Epithelial cell of esophagus (primary cell): ENCODE measurements at regions not wholly inside any gene's neighbourhood (a gene's known extent, or its start where the extent isn't known, plus 50 kb on each side); places are given as distances from the start of the nearest gene placed in this dataset.
"Not testable (repeated sequence)": the region's sequence is repeated elsewhere in the genome, so short reads cannot be mapped to it uniquely, and the experiment has no call there.

Experiments
- DNase-seq: peaks from one replicate; pipeline ENCODE4 v3.0.0; 2010; ENCODE audit warnings: low read depth
- H3K4me3 ChIP-seq: 2 replicates; pipeline ENCODE4 v1.5.1; 2011; ENCODE audit warnings: mild to moderate bottlenecking, low read length, control low read depth
- TF ChIP-seq, protein P1 (sequence below): IDR thresholded peaks from 2 replicates; pipeline ENCODE4 v1.5.1; 2011; ENCODE audit warnings: low read depth, mild to moderate bottlenecking, low read length, control low read depth, inconsistent platforms; ENCODE audit not compliant: insufficient read depth; ENCODE audit errors: missing control alignments

DNA sequence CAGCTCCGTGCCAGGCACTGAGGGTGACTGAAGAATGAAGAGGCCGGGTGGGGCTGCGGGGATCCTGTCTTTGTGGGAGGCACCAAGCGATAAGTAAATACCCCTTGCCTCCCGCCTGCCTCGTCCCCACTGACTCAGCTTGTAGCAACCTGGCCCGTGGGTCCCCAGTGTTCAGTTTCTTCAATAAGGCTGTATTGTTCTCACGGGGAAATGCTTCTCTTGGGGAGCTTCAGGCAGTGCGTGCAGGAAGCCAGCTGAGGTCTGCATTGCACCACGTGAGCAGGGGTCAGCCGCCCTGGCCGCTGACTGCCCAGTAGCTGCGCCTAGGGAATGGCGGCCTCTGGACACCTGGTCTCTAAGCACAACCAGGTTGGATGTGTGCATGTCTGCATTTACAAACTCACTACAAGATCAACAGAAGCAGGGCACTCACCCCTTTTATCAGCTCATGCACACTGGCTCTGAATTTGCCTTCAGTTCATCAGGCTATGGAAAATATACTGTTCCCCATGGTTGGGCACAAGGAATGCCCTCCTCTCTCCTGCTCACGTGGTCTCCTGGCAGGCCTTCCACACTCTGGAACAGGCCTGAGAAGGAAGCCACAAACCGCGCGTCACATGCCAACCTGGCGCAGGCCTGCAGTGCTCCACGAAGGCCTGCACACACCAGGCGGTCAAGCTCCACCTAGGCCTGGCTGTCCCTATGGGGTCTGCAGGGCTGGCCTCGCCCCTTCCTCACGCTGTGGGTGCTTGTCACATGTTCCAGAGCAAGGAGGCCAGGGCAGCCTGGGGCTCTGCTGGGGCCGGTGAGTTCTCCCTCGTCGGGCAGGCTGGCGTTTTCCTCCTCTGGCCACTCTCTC, 135.7 kb upstream of the RNF32 start:
- TF ChIP-seq, protein P1, sequence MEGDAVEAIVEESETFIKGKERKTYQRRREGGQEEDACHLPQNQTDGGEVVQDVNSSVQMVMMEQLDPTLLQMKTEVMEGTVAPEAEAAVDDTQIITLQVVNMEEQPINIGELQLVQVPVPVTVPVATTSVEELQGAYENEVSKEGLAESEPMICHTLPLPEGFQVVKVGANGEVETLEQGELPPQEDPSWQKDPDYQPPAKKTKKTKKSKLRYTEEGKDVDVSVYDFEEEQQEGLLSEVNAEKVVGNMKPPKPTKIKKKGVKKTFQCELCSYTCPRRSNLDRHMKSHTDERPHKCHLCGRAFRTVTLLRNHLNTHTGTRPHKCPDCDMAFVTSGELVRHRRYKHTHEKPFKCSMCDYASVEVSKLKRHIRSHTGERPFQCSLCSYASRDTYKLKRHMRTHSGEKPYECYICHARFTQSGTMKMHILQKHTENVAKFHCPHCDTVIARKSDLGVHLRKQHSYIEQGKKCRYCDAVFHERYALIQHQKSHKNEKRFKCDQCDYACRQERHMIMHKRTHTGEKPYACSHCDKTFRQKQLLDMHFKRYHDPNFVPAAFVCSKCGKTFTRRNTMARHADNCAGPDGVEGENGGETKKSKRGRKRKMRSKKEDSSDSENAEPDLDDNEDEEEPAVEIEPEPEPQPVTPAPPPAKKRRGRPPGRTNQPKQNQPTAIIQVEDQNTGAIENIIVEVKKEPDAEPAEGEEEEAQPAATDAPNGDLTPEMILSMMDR, result no peak
- no peak overlapping the region for H3K4me3 ChIP-seq
- no peak for DNase-seq

DNA sequence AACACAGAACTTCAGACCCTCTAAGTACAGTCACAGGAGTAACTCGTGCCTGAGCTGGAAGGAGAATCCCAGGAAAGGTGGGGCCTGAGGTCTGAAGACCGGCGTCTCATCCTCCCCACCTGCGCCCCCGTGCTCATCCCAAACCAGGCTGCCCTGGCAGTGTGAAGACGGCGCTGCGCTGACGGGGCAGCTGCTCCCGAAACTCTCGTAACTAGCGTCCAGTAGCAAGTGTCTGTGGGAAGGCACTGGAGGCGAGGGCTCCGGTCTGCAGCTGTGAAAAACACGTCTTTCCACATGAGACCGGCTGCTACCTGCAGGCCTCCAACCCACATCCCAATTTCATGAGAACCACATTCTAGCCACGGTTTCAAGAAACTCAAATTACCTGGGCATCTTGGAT, 136.6 kb upstream of the RNF32 start:
- DNase-seq, result no peak
- no peak overlapping the region for H3K4me3 ChIP-seq
- TF ChIP-seq, protein P1, result no peak

DNA sequence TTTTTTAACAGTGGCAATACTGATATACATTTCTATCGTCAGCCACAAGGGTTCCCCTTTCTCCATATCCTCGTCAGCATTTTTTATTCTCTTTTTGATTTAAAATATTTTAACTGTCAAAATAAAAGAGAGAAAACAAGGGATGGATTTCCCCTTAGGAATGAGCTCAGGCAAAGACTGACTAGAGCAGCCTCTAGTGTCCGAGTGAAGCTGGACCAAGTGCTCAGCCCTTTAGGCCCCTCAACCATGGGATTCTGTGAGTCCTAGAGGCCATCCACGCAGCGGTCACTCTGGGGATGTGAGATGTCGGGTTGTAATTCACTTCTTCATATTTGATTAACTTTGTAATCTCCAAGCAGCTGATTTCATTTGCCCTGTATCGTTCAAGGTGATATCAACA, 137.4 kb upstream of the RNF32 start:
- no peak for DNase-seq
- TF ChIP-seq, protein P1, result no peak
- H3K4me3 ChIP-seq, result no peak overlapping the region

DNA sequence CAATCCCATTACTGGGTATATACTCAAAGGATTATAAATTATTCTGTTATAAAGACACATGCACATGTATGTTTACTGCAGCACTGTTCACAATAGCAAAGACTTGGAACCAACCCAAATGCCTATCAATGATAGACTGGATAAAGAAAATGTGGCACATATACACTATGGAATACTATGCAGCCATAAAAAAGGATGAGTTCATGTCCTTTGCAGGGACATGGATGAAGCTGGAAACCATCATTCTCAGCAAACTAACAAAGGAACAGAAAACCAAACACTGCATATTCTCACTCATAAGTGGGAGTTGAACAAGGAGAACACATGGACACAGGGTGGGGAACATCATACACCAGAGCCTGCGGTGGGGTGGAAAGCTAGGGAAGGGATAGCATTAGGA, 138.8 kb upstream of the RNF32 start:
- DNase-seq, H3K4me3 ChIP-seq: not testable (repeated sequence)

DNA sequence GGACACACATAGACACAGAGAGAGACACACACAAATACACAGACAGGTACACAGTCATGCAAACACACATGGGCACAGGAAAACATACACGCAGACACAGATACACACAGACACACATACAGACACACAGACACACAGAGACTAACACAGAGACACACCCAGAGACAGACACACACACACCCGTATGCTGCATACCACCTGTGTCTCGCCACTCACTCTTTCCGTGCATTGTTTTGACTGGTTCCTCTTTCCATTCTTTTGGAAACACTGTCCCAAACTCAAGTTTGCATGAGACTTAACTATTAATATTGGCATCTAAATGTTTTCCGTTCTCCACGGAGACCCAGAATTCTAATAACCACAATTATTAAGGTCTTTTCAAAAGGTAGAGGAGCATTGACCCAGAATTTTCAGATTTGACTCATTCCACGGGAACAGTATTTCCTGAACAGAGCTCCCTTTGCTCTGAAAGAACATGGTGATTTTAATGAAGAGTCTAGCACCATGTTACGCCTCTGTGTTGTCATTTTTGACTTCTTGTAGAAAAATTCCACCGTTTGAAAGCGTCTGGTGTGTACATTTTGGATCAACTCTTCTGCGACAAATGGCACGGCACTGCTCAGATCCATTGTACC, 141.2 kb upstream of the RNF32 start:
- TF ChIP-seq, protein P1, result no peak
- DNase-seq, result no peak
- no peak overlapping the region for H3K4me3 ChIP-seq

DNA sequence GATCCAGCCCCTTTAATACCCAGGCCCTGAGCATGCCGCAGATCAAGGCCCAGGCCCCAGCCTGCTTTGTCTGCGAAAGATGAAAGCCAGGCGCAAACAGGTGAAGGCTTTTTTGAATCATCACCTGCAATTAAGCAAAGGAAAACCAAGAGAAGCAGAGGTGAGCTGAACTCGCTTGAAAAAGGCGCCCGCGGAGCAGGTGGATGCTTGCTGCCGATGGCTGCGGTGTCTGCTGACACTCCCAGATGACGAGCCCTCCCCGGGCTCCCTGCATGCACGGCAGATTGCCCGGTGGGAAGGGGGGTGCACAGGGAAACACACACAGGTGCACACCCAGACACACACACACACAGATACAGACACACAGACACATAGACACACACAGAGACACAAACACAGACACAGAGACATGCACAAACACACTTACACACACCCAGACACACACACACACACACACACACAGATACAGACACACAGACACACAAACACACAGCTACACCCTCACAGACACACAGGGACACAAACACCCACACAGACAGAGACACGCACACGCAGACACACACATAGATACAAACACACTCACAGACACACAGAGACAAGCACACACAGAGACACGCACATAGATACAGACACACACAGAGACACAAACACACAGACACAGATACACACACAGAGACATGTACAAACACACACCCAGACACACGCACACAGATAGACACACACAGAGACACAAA, 142.6 kb upstream of the RNF32 start:
- DNase-seq, result no peak
- H3K4me3 ChIP-seq, result no peak overlapping the region
- TF ChIP-seq, protein P1, result no peak

DNA sequence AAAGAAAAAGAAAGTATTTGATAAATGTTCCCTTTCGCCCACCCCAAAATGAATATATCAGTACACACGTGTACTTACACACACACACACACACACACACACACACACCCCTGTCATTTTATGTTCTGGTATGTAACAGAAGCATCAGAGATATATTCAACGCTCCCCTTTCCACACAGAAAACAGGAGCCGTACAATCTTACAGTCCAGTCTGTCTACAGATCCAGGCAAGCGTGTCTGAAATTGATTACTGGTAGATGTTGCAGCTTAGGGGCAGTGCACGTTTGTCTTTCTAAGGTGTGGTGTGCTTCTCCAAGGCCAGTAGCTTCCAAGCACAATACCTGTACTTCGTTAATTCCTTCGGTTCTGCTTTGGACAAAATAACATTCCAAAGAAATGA, 143.7 kb upstream of the RNF32 start:
- no peak overlapping the region for H3K4me3 ChIP-seq
- DNase-seq, result no peak
- TF ChIP-seq, protein P1, result no peak
